ENCODE measurements at regions not wholly inside any gene's neighbourhood (a gene's known extent, or its start where the extent isn't known, plus 50 kb on each side); places are given as distances from the start of the nearest gene placed in this dataset.

GRCh38 chr3:17833786-17834559 is 91.5 kb upstream of the TBC1D5 start:
- TF ChIP-seq CTCF (optimal IDR thresholded peaks at IDR 0.05 in 1 of 3, IDR thresholded peaks at IDR 0.05 in 1 of 3, conservative IDR thresholded peaks at IDR 0.05 in 1 of 3; ENCODE audit: extremely low read depth in 1 of 3, insufficient read depth in 2 of 3, low read length in 3 of 3) (no peak), EZH2 (IDR thresholded peaks at IDR 0.05; ENCODE audit: low read length) (no peak)
